ENCODE measurements at regions not wholly inside any gene's neighbourhood (a gene's known extent, or its start where the extent isn't known, plus 50 kb on each side); places are given as distances from the start of the nearest gene placed in this dataset.
A peak's percentile ranks its signal among the peaks of the same experiment; 100 is the strongest.
"Not testable (repeated sequence)": the region's sequence is repeated elsewhere in the genome, so short reads cannot be mapped to it uniquely, and the experiment has no call there.

GRCh38 chr5:101346906-101347305, 443.8 kb upstream of the ST8SIA4 start:
- Mint-ChIP-seq H3K27me3 (no peaks in the 10 kb centered on the region), H3K27ac (no peak overlapping the region), H3K9me3 (peaks cover 0 to 10% (median 0%) of the 10 kb centered on the region in 3 donors), H3K36me3 (no peaks in the 10 kb centered on the region), H3K4me1 (no peaks in the 10 kb centered on the region), H3K4me3 (no peak overlapping the region)

- H3K4me3 Mint-ChIP-seq = no peak overlapping the region
- no peaks in the 10 kb centered on the region for H3K4me1 Mint-ChIP-seq
- no peaks in the 10 kb centered on the region for H3K27me3 Mint-ChIP-seq
- H3K9me3 Mint-ChIP-seq = peaks cover 0 to 10% (median 0%) of the 10 kb centered on the region in 3 donors
- no peak overlapping the region for H3K27ac Mint-ChIP-seq
- no peaks in the 10 kb centered on the region for H3K36me3 Mint-ChIP-seq
These were observed 443.4 kb upstream of the ST8SIA4 start for GRCh38 chr5:101346447-101346846.

- Mint-ChIP-seq H3K27ac (no peak overlapping the region), H3K4me1 (no peaks in the 10 kb centered on the region), H3K36me3 (peaks cover 1% of the 10 kb centered on the region), H3K4me3 (no peak overlapping the region), H3K27me3 (no peaks in the 10 kb centered on the region), H3K9me3 (peaks cover 0 to 2% (median 0%) of the 10 kb centered on the region in 3 donors)
These were observed 435.1 kb upstream of the ST8SIA4 start for GRCh38 chr5:101338226-101338625.

GRCh38 chr5:101327816-101328215, 424.7 kb upstream of the ST8SIA4 start:
- H3K4me1 Mint-ChIP-seq = no peaks in the 10 kb centered on the region

GRCh38 chr5:101326766-101327165, 423.7 kb upstream of the ST8SIA4 start:
- Mint-ChIP-seq H3K4me3 (no peak overlapping the region), H3K27ac (no peak overlapping the region), H3K36me3 (no peaks in the 10 kb centered on the region), H3K9me3 (peaks cover 0 to 7% (median 5%) of the 10 kb centered on the region in 3 donors), H3K4me1 (no peaks in the 10 kb centered on the region), H3K27me3 (peaks cover 2% of the 10 kb centered on the region)

More at GRCh38 chr5:101327816-101328215, 424.7 kb upstream of the ST8SIA4 start:
- H3K4me3 Mint-ChIP-seq = no peak overlapping the region
- peaks cover 2% of the 10 kb centered on the region for H3K27me3 Mint-ChIP-seq
- H3K27ac Mint-ChIP-seq = no peak overlapping the region
- no peaks in the 10 kb centered on the region for H3K36me3 Mint-ChIP-seq
- peaks cover 0 to 6% (median 5%) of the 10 kb centered on the region in 3 donors for H3K9me3 Mint-ChIP-seq

- not testable (repeated sequence) for H3K9me3 Mint-ChIP-seq, H3K4me3 Mint-ChIP-seq, H3K36me3 Mint-ChIP-seq, H3K4me1 Mint-ChIP-seq, H3K27me3 Mint-ChIP-seq, H3K27ac Mint-ChIP-seq
These were observed 413.3 kb upstream of the ST8SIA4 start for GRCh38 chr5:101316401-101316800.

GRCh38 chr5:101306391-101307137, 403.5 kb upstream of the ST8SIA4 start:
- no peaks in the 10 kb centered on the region for H3K4me1 Mint-ChIP-seq
- H3K36me3 Mint-ChIP-seq = no peaks in the 10 kb centered on the region
- no peaks in the 10 kb centered on the region for H3K9me3 Mint-ChIP-seq
- H3K4me3 Mint-ChIP-seq = no peak overlapping the region
- H3K27me3 Mint-ChIP-seq = no peaks in the 10 kb centered on the region
- H3K27ac Mint-ChIP-seq = no peak overlapping the region

- Mint-ChIP-seq H3K27ac (no peak overlapping the region), H3K9me3 (peaks cover 0 to 1% (median 0%) of the 10 kb centered on the region in 3 donors), H3K27me3 (no peaks in the 10 kb centered on the region), H3K36me3 (no peaks in the 10 kb centered on the region), H3K4me3 (no peak overlapping the region), H3K4me1 (no peaks in the 10 kb centered on the region)
These were observed 393.4 kb upstream of the ST8SIA4 start for GRCh38 chr5:101296477-101296876.

GRCh38 chr5:101292199-101292598, 389.1 kb upstream of the ST8SIA4 start:
- H3K27me3 Mint-ChIP-seq = no peaks in the 10 kb centered on the region
- no peak overlapping the region for H3K4me3 Mint-ChIP-seq
- no peaks in the 10 kb centered on the region for H3K36me3 Mint-ChIP-seq
- H3K27ac Mint-ChIP-seq = no peak overlapping the region
- H3K4me1 Mint-ChIP-seq = no peaks in the 10 kb centered on the region
- H3K9me3 Mint-ChIP-seq = peaks cover 0 to 2% (median 1%) of the 10 kb centered on the region in 3 donors

- not testable (repeated sequence) for H3K4me3 Mint-ChIP-seq, H3K4me1 Mint-ChIP-seq, H3K9me3 Mint-ChIP-seq, H3K27me3 Mint-ChIP-seq, H3K36me3 Mint-ChIP-seq, H3K27ac Mint-ChIP-seq
These were observed 387.7 kb upstream of the ST8SIA4 start for GRCh38 chr5:101290761-101291160.

GRCh38 chr5:101288633-101289032, 385.6 kb upstream of the ST8SIA4 start:
- Mint-ChIP-seq H3K27me3 (no peaks in the 10 kb centered on the region), H3K9me3 (peaks cover 0 to 2% (median 1%) of the 10 kb centered on the region in 3 donors), H3K36me3 (no peaks in the 10 kb centered on the region), H3K27ac (peak overlapping the region in 1 of 3 donors; percentile 73), H3K4me1 (no peaks in the 10 kb centered on the region), H3K4me3 (no peak overlapping the region)

GRCh38 chr5:101284736-101285375, 381.8 kb upstream of the ST8SIA4 start:
- Mint-ChIP-seq H3K36me3 (no peaks in the 10 kb centered on the region), H3K9me3 (peaks cover 0 to 2% (median 0%) of the 10 kb centered on the region in 3 donors), H3K27me3 (no peaks in the 10 kb centered on the region), H3K27ac (no peak overlapping the region), H3K4me3 (no peak overlapping the region), H3K4me1 (no peaks in the 10 kb centered on the region)

- not testable (repeated sequence) for H3K27ac Mint-ChIP-seq, H3K9me3 Mint-ChIP-seq, H3K4me1 Mint-ChIP-seq, H3K4me3 Mint-ChIP-seq, H3K36me3 Mint-ChIP-seq, H3K27me3 Mint-ChIP-seq
These were observed 380.9 kb upstream of the ST8SIA4 start for GRCh38 chr5:101283938-101284337.

GRCh38 chr5:101278917-101279316, 375.8 kb upstream of the ST8SIA4 start:
- Mint-ChIP-seq H3K9me3 (no peaks in the 10 kb centered on the region), H3K27ac (no peak overlapping the region), H3K27me3 (no peaks in the 10 kb centered on the region), H3K36me3 (no peaks in the 10 kb centered on the region), H3K4me1 (no peaks in the 10 kb centered on the region), H3K4me3 (no peak overlapping the region)

GRCh38 chr5:101278011-101278687, 375.1 kb upstream of the ST8SIA4 start:
- Mint-ChIP-seq H3K4me1 (no peaks in the 10 kb centered on the region), H3K36me3 (no peaks in the 10 kb centered on the region), H3K27ac (no peak overlapping the region), H3K4me3 (no peak overlapping the region), H3K9me3 (no peaks in the 10 kb centered on the region), H3K27me3 (no peaks in the 10 kb centered on the region)

All from IgD-negative memory B cell (primary cell).